GM18870 (cell line): ENCODE measurements at regions not wholly inside any gene's neighbourhood (a gene's known extent, or its start where the extent isn't known, plus 50 kb on each side); places are given as distances from the start of the nearest gene placed in this dataset.

Experiments
- ATAC-seq: cut with Tn5 transposase; IDR thresholded peaks from one replicate; pipeline ENCODE4 v1.9.1; 2021; ENCODE audit warnings: moderate library complexity; ENCODE audit not compliant: unreplicated experiment

- ATAC-seq = no peak
Observed at GRCh38 chr4:15262396-15262795, 165.4 kb upstream of the C1QTNF7 start.

GRCh38 chr4:15270201-15270600, 157.6 kb upstream of the C1QTNF7 start:
- ATAC-seq = no peak

DNA sequence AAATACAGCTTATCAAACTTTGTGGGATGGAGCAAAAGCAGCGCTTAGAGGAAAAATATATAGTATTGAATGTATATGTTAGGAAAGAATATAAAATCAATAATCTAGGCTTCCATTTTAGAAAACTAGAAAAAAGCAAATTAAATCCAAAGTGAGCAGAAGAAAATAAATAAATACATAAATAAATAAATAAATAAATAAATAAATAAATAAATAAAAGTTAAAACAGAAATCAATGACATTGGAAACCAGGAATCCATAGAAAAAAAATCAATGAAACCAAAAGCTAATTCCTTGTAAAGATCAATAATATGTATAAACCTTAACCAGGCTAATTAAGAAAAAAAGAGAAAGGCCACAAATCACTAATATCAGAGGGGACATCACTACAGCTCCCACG, 141.8 kb upstream of the C1QTNF7 start:
- ATAC-seq = no peak

DNA sequence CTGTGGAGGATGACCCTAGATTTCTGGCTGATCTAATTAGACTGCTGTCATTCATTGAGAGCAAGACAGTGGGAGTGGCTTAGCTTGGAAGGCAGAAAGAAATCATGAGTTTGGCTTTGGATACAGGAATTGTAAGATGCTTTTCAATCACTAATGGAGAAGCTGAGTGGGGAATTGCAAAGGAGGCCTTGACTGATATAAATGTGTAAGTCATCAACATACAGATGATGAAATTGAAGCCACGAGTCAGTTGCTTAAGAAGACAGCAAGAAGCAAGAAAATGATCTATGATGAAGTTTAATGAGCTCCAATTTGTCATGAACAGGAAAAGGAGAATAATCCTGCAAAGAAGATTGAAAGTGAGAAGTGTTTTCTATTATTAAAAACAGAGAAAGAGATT, 136.7 kb upstream of the C1QTNF7 start:
- no peak for ATAC-seq

DNA sequence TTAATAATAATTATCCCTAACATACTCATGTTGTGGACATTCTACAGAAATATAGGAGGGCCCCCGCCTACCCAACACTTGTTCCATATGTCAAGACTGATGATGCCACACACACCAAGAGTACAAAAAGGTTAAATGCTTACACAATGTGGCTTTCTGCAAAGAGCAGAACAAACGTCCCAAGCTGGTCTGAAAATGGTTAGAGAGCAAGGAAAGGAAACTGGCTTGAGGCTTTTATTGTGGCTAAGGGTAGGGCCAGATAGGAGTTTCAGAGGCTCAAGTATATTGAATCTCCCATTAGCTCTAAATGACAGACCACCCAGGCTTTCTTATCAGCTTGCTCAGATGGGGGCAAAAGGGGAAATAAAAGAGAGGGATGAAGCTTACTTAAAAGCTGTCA, 134.1 kb upstream of the C1QTNF7 start:
- no peak for ATAC-seq

- ATAC-seq = no peak
Observed at GRCh38 chr4:15294202-15294601, 133.6 kb upstream of the C1QTNF7 start.

GRCh38 chr4:15294832-15295231, 133.0 kb upstream of the C1QTNF7 start:
- no peak for ATAC-seq

GRCh38 chr4:15295421-15296162, 132.2 kb upstream of the C1QTNF7 start:
- ATAC-seq = no peak

DNA sequence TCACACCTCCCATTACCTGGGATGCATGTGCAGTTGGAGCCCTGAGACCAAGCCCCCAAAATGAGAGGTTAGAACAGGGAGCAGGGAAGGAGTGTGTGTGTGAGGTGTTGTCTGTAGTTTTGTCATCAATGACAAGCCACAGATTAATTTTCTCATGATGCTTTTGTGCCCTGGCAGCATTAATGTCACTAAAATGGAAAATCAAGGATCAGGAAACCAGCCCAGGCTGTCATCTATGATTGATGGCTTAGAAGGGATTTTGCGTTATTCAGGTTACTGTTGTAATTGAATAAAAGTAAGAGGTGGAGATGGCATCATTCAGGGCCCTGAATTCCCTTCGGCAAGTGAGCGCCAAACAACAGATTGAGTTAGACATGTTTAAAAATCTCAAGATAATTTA, 130.5 kb upstream of the C1QTNF7 start:
- ATAC-seq = no peak

DNA sequence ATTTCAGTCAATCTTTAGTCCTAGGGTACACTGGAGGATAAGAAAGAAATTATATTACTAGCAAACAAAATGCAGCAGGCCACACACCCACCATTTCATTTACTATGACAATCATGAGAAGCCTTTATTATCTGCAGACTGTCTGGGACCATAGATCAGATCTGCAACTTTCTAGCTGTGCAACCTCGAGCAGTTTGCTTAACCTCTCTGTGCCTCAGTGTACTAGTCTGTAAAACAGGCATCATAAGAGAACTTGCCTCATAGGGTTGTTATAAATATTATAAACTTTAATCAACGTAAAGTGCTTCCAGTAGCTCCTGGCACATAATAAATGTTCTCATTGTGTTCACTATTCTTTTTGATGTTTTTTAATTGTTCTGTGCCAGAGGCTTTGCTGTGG, 128.2 kb upstream of the C1QTNF7 start:
- no peak for ATAC-seq

DNA sequence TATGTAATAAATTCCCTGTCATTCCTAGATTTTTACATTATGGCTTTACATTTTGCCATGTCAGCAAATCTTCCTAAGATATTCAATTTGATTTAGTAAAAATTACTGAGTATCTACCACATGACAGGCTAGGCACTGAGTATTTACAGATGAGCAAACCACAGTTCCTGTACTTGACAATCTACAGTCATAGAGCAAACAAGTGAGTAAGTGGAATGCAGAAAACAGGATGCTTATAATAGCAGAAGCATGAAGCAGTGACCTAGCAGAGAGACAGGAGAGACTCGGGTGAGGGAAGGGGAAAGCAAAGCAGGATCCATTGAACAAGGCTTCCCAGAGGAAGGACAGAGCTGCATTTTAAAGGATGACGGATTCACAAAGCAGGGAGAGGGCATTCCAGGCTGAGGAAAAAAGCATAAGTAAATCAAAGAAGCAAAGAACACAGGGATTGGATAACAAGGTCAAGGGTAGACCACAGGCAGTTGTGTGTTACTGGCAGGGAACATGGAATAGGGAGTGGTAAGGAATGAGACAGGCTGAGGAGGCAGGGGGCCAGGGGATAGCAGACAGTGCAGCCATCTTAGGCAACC, 124.7 kb upstream of the C1QTNF7 start:
- no peak for ATAC-seq

DNA sequence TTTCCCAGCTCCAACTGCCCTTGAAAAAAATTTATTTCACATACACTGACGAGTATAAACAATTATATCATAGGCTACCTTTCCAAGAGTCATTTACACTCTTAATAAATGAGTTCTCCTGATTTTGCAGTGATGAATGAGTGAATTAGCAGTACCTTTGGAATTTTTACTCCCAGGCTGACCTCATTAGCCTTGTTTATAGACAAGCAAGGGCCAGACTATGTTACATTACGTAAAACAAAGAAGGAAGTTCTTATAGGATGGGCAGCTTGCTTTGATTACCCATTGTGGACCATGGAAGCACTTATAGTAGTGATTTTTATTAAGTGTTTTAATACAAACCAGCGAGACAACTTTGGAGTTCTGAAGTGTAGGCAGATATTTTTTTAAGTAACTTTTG, 112.9 kb upstream of the C1QTNF7 start:
- no peak for ATAC-seq

DNA sequence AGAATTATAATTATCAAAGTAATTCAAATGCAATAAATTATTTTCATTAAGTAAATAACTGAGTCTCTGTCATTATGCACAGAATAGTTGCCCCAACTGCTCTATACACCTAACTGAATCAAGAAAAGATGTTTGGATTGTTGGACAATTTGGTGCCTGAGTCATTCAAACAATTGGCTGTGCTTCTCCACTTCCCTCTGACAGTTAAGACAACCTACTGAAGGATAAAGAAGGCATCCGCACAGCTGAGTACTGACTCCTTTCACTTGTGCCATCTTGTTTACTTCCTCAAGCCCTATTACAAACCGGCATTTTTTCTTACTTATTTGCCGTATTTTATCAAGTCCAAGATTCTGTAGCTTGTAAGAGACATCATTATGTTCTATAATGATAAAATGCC, 110.6 kb upstream of the C1QTNF7 start:
- no peak for ATAC-seq

DNA sequence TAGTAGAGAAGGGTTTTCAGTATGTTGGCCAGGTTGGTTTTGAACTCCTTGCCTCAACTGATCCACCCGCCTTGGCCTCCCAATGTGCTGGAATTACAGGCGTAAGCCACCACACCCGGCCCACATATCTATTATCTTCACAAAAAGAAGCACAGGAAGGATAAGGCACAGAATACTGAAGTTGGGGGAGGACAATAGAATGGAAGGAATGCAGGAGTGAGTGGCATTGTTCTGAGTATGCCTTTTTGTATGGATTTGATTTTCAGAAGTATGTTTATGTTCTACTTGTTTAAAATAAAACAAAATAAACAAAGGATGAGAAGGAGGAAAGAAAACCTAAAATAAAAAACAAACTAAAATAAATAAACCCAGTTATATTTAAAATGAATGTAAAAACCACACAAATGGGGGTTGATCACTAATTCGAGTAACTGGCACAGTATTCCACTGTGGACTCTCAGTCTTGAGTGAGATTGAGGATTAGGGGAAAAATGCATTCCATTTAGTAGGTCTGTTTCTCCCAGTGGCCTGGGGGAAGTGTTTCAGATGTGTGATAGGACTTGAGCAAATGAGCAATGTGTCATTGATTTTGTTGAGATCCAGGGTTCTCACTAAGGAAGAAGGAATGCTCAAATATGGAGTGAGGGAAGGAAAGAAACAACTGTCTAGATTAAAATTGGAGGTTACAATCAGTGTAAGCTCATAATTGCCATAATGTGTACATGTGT, 109.0 kb upstream of the C1QTNF7 start:
- no peak for ATAC-seq

DNA sequence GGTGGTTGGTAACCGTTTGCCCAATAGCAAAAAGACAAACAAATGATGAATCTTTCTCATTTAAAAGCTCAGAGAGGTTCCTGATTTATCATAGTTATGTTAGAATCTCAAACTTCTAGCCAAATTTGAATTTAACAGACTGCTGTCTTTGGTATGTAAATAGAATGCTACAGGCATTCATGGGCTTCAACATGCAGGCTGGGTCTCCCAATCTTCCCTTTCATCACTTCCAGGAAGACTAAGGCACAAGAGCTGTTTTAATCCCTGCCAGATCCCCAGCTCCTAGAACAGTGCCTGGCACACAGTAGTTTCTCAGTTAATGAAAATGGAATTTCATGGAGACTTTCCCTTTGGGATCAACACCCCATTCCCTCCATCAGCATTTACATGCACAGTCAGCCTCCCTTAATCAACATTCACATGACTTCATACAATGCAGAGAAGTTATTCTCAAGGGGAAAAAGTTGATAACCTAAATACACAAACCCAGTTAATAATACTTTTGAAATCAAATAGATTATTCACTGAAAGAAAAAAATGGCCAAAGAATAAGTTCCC, 107.6 kb upstream of the C1QTNF7 start:
- no peak for ATAC-seq

DNA sequence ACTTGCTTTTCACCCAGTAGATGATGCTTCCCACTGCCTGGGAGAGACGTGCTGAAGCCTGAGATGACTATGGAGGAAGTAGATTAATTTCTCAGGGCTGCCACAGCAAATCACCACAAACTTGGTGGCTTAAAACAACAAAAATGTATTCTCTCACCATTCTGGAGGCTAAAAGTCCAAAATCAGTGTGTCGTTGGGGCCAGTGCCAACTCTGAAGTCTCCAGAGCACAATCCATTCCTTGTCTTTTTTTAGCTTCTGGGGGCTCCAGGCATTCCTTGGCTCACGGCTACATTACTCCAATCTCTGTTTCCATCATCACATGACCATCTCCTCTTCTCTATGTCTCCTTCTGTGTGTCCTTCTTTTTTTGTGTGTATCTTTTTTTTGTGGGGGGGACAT, 105.8 kb upstream of the C1QTNF7 start:
- no peak for ATAC-seq

GRCh38 chr4:15325987-15326386, 101.8 kb upstream of the C1QTNF7 start:
- no peak for ATAC-seq

DNA sequence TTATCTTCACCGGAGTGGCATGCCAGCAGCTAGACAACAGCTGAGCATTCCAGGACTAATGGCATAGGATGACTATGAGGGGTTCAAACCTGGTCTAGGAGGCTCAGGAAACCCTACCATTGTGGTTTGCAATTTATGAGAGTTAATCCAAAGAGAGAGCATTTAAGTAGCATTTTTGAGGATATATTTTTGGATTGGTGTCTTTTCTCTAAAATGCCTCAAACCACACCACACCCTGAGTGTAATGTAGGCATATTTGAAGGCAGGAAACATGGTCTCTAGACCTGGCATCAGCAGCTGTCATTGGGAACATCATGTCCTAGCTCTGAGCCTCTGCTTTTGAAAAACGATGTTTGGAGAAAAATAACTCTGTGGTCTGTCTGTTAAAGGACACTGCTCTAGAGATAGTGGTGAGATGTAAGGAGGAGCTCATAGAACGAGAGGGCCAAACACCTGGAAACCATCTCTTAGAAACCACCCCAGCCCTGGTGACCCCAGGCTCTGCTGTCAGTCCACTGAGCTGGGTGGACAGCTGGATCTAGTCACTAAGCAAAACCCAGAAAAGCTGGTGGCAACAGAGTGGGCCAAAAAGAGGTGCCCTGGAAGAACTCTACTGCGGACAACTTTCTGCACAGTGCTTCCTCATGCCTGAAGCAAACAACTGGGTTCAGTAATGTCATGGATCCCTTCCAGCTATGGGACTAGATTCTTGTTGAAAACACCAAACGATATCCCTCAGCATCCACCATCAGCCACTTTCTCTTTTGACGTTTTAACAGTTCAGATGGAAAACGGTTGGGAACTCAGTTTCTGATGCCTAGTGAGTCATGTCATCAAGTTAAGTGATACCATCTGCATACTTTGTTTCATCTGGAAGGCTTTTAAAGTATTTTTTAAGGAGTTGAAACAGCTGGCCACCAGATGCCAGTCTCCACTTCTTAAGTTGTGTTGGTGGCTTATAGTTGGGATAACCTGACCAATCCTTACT, 100.2 kb upstream of the C1QTNF7 start:
- no peak for ATAC-seq

DNA sequence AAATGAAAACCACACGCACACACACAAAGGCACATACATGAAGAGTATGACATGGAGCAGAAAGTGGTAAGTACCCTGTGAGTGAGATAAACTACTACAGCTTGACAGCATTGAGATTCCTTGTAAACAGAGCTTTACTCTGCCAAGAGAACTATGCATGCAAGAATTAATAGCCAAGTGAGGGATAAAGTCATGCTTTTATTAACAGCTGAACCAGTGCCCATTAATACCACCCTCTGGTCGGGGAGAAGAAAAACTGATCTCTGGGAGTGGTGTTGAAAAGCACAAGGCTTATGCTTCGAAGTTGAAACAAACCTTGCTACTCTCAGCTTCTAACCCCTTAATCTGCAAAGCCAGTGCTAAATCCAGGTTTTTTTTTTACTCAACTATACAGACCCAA, 95.9 kb upstream of the C1QTNF7 start:
- ATAC-seq = no peak

DNA sequence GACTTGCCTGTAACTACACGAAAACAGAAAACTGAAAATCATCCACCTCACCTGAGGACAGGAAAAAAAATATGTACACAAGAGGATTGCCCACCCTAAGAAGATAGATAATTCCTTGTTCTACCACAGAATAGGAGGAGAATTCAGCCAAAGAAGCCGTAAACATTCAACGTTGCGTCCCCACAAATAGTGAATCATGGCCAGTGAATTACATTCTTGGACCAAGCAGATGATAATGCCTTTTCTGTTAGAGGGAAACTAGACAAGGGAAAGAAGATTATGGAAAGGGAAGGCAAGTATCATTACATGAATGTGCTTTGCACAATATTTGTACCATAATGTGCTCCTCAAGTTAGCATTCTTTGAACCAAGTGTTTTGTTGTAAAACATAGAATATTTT, 95.5 kb upstream of the C1QTNF7 start:
- ATAC-seq = no peak
